Cardiac fibroblast (primary cell): ENCODE measurements at regions not wholly inside any gene's neighbourhood (a gene's known extent, or its start where the extent isn't known, plus 50 kb on each side); places are given as distances from the start of the nearest gene placed in this dataset.

Experiments used
- DNase-seq, 2 donors: peaks; one replicate each; pipeline versions ENCODE4 v3.0.0 to v3.0.0-alpha.2; 2010; ENCODE audit warnings: low read depth in 2 of 2
- H3K4me3 ChIP-seq, 2 donors: replicated peaks in 1 of 2; 1 replicate in 1 of 2; 2 replicates in 1 of 2; pipeline ENCODE4 v1.5.1; 2011; ENCODE audit warnings: low read depth in 2 of 2, low read length in 2 of 2, mild to moderate bottlenecking in 2 of 2, moderate library complexity in 1 of 2
- TF ChIP-seq, protein P1 (sequence below): IDR thresholded peaks from one replicate; pipeline ENCODE4 v1.5.1; 2011; ENCODE audit warnings: low read depth, mild to moderate bottlenecking, low read length, inconsistent platforms

DNA sequence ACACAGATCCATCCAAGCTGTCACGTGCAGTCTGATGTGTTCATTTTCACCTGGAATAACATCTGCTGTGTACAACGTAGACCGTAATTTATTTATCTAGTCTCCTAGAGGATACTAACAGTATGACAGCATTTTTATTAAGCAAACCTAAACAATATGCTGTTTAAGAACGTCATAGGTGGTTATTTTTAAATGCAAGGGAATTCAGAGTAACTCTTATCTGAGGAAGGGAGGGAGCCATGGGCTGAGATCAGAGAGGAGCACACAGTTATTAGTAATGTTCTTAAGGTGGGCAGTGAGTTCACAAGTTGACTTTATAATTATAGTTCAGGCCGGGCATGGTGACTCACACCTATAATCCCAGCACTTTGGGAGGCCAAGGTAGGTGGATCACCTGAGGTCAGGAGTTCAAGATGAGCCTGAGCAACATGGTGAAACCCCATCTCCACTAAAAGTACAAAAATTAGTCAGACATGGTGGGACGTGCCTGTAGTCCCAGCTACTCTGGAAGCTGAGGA lies 193.6 kb downstream of the UACA start:
- TF ChIP-seq, protein P1, sequence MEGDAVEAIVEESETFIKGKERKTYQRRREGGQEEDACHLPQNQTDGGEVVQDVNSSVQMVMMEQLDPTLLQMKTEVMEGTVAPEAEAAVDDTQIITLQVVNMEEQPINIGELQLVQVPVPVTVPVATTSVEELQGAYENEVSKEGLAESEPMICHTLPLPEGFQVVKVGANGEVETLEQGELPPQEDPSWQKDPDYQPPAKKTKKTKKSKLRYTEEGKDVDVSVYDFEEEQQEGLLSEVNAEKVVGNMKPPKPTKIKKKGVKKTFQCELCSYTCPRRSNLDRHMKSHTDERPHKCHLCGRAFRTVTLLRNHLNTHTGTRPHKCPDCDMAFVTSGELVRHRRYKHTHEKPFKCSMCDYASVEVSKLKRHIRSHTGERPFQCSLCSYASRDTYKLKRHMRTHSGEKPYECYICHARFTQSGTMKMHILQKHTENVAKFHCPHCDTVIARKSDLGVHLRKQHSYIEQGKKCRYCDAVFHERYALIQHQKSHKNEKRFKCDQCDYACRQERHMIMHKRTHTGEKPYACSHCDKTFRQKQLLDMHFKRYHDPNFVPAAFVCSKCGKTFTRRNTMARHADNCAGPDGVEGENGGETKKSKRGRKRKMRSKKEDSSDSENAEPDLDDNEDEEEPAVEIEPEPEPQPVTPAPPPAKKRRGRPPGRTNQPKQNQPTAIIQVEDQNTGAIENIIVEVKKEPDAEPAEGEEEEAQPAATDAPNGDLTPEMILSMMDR = no peak
- peak; percentile 16 to 31 for DNase-seq
- no peak overlapping the region for H3K4me3 ChIP-seq

DNA sequence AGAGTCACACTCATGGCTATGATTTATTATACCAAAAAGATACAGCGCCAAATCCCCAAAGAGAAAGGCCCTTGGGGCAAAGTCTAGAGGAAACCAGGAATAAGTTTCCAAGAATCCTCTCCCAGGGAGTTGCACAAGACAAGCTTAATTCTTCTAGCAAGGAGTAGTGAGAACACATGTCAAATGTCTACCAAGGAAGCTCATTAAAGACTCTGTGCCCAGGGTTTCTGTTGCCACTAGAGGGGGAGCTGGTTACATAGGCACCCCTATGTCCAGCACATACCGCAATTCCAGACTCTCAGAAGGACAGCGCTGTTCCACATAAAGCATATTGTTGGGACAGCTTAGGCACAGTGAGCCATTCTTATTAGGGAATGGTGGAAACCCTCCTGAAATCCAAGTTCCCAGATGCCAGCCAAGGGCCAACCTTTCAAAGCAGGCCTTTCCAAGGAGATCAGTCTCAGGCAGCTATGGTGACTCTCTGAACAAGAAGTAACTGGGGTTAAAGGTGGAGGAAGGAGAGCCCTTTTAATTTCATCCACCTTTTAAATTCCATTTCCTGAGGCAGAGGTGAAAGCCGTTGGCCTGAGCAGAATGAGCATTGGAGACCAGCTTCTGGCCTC lies 194.2 kb downstream of the UACA start:
- DNase-seq = peak; percentile 70 to 83
- TF ChIP-seq, protein P1 = peak; percentile 80
- H3K4me3 ChIP-seq = no peak overlapping the region

DNA sequence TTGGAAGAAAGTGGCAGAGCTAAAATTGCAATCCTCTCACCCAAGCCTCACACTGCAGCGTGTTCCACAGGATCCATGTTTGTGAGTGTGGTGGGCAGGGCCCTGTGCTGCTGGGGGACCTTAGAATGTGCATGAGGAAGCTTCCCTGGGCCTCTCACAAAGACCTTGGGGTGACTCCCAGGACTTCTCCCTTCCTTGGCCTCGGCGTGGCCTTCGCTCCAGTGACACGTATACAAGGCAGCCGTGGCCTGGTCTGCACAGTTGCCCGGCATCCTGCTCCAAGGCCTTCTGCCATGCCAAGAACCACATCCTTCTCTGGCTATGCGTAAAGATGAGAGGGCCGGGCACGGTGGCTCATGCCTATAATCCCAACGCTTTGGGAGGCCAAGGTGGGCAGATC lies 196.4 kb downstream of the UACA start:
- DNase-seq = no peak

DNA sequence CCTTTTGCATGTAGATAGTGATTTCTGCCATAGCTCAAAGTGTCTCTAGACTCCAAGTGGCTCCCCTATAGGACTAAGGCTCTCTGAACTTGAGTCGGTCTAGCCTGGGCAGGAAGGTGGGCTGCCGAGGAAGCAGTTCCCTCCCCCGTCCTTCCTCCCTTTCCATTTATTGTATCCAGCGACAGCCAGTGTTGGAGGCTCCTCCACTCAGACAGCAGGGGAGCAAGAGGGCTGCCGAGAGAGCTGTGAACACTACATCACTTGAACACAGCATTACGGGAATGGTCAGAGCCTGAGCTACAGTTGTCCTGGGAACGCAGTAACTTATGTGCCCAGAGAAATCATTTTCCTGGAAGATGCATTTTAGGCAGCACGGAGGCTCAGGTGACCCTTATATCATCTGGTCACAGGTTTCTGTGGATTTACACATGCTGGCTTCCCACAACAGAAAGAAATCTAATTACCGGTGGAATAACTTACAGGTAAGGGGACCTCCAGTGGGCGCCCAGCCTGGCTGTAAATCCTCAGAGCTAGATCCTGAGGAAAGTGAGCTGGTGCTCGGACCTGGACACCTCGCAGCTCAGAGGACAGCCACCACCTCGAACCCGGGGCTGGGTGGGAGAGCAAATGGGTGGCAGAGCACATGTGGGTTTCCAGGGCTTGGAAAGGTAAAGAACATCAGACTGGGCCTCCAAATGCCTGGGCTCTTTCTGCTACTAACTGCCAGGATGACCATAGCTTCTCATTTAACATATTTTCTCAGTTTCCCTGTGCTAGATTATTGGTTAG lies 197.1 kb downstream of the UACA start:
- H3K4me3 ChIP-seq = no peak overlapping the region
- no peak for DNase-seq
- TF ChIP-seq, protein P1 = no peak

More for the DNA sequence above, 196.4 kb downstream of the UACA start:
- H3K4me3 ChIP-seq = no peak overlapping the region
- TF ChIP-seq, protein P1 = no peak

DNA sequence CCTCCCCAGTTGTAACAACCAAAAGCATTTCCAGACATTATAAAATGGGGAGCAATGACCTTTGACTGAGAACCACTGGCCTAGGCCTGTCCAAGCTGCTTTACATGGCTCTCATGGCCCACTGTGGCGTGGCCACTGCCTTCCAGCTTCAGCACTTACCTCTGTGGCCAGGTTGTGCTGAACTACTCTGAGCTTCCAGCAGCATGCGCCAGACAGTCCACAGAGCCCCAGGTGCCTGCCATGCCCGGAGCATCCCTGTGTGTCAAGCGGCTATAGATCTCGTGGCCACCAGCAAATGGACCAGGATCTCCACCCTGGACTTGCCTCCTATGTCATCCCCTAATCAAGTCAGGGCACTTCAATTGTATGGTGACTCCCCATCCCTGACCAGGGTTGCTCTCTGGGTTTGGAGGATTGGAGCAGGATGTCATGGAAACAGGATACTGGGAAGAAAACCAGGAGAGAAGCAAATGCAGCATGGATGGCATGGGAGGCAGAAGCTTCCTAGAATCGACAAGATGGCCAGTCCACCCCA lies 199.7 kb downstream of the UACA start:
- no peak for DNase-seq
- TF ChIP-seq, protein P1 = no peak
- H3K4me3 ChIP-seq = no peak overlapping the region

DNA sequence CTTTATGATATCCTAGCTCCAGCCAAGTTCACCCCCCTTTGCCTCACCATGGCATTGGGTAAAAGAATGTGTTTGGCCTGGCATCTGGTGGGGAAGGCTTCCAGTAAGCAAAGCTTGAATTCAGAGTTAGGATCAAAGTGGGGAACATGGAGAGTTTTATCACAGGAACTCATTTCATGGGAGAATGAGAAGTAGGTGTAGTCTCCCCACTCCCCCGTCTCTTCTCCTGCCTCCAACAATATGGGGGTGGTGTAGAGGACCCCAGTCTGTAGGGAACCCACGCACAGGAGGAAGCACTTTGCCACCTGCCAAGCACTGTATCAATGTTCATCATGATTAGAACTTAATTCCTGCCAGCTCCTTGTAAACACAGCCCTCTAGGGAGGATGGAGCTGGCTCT lies 200.5 kb downstream of the UACA start:
- H3K4me3 ChIP-seq = no peak overlapping the region
- DNase-seq = no peak
- TF ChIP-seq, protein P1 = no peak
